ENCODE measurements at regions not wholly inside any gene's neighbourhood (a gene's known extent, or its start where the extent isn't known, plus 50 kb on each side); places are given as distances from the start of the nearest gene placed in this dataset.

DNA sequence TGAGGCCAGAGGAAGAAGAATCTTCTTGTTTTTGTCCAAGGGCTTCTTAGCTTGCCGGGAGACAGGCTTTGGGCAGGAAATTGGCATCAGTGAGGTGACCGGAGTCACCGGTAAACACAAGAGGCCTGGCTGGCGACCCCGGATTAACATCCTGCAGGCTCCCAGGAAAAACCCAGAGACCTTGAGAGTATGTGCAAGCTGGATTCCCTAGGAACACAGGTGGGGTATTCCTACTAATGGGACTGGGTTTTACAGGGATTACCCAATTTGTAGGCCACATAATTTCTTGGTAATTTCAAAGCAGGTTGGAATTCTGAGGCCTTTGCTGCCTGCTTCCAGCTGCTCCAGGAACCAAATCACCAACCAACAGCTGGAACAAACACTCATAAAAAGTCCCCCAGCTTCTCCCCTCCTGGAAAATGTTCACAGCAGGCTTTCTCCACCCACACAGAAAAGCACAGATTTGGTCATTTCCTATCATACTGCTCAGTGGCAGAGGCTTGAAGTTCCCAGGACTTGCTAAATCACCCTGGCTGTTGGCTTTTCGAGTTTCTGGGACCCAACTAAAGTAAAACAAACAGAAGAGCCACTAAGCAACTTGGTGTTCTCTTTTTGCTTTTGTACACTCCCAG lies 258.8 kb downstream of the IRF8 start (continued):
- TF ChIP-seq, protein P1, sequence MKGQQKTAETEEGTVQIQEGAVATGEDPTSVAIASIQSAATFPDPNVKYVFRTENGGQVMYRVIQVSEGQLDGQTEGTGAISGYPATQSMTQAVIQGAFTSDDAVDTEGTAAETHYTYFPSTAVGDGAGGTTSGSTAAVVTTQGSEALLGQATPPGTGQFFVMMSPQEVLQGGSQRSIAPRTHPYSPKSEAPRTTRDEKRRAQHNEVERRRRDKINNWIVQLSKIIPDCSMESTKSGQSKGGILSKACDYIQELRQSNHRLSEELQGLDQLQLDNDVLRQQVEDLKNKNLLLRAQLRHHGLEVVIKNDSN (IDR thresholded peaks at IDR 0.05; ENCODE audit: borderline replicate concordance, extremely low read length, insufficient read depth, low read depth, low read length), result no peak
- no peak for TF ChIP-seq CREB1 (IDR thresholded peaks at IDR 0.05; ENCODE audit: low read depth)

DNA sequence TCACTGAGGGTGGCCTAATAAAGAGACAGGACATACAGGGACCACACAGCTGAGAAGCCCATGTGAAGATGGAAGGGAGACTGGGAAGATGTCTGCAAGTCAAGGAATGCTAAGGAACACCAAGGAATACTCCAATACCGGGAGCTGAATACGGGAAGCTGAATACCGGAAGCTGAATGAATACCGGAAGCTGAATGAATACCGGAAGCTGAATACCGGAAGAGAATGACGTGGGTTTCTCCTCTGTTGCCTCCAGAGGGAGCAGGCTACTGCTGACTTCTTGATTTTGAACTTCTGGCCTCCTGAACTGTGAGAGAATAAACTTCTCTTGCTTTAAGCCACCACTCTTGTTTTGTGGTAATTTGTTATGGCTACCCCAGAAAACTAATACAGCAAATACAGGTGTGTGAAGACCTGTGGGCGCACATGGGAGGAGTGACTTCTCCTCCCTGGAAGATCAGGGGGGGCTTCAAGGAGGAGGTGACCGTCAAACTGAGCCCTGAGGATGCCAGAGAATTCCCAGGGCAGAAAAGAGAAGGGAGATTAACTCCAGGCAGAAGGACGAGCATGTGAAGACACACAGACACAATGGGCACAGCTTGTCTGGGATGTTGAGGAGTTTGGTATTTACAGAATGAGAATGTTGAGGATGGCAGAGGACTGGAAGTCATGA lies 259.9 kb downstream of the IRF8 start:
- in situ Hi-C loops (cut with MboI) (no loop called here), intact Hi-C loops (cut with micrococcal nuclease; ENCODE audit: unreplicated experiment) (no loop called here)
- Histone ChIP-seq H3K27me3 (replicated peaks in 1 of 2; ENCODE audit: control insufficient read depth in 2 of 2, insufficient read depth in 2 of 2, low read length in 1 of 2) (no peaks in the 10 kb centered on the region), H3K9me3 (replicated peaks; ENCODE audit: control insufficient read depth, insufficient read depth, low read length) (peaks cover 1% of the 10 kb centered on the region; the same call in 2 of the 3 replicates), H3K9ac (ENCODE audit: control insufficient read depth, insufficient read depth, low read length) (no peak overlapping the region), H3K36me3 (ENCODE audit: control insufficient read depth in 2 of 2, insufficient read depth in 2 of 2, low read length in 1 of 2) (no peaks in the 10 kb centered on the region), H3K4me2 (ENCODE audit: control insufficient read depth, insufficient read depth) (no peak overlapping the region), H3K4me3 (no peak overlapping the region), H2AFZ (ENCODE audit: control insufficient read depth, low read depth, low read length) (peak overlapping the region; percentile 65; the same call in 1 of the 2 replicates), H3K27ac (ENCODE audit: control insufficient read depth, insufficient read depth) (no peak overlapping the region), H4K20me1 (ENCODE audit: control insufficient read depth, insufficient read depth) (no peaks in the 10 kb centered on the region), H3K79me2 (ENCODE audit: control insufficient read depth, insufficient read depth, low read length) (no peaks in the 10 kb centered on the region), H3K4me1 (ENCODE audit: control insufficient read depth, insufficient read depth, low read length) (no peaks in the 10 kb centered on the region)
- DNase-seq (ENCODE audit: low read depth, low spot score) (no peak), ATAC-seq (no peak), FAIRE-seq (no peak)
- ChIA-PET RAD21 (ENCODE audit: unreplicated experiment) (no interaction called here), CTCF (interaction anchor here (1.3 kb wide), 1 partner anchor 10 kb away, joined by 3 read pairs; no protein-coding TSS in a partner anchor), POLR2A (no interaction called here), SMC1A (ENCODE audit: uncharacterized antibody, unreplicated experiment) (interaction anchor here (1.2 kb wide), 1 partner anchor 41 kb away, joined by 3 read pairs; no protein-coding TSS in a partner anchor)
- TF ChIP-seq ZNF207 (IDR thresholded peaks at IDR 0.05; ENCODE audit: borderline replicate concordance), result no peak
- TF ChIP-seq GABPA (IDR thresholded peaks at IDR 0.05; ENCODE audit: low read depth), result peak; percentile 63; the same call in 1 of the 2 replicates
- no peak for TF ChIP-seq NFXL1 (IDR thresholded peaks at IDR 0.05; ENCODE audit: borderline replicate concordance)
- no peak for TF ChIP-seq BACH1 (IDR thresholded peaks at IDR 0.05; ENCODE audit: borderline replicate concordance)
- no TSS peak for BruUV-seq (replicated peaks)
- WGBS (ENCODE audit: insufficient coverage, insufficient replicate concordance, low lambda C conversion rate, missing lambda C conversion rate), result 38% methylated on average over 10 of the region's 10 CpGs

Measured in GM12878 (cell line).